Inflammatory macrophage (primary cell): ENCODE measurements at regions not wholly inside any gene's neighbourhood (a gene's known extent, or its start where the extent isn't known, plus 50 kb on each side); places are given as distances from the start of the nearest gene placed in this dataset.
A peak's percentile ranks its signal among the peaks of the same experiment; 100 is the strongest.

Experiments used
- DNase-seq, 2 donors: peaks; one replicate each; pipeline ENCODE4 v3.0.0-alpha.2; 2020 to 2022

DNA sequence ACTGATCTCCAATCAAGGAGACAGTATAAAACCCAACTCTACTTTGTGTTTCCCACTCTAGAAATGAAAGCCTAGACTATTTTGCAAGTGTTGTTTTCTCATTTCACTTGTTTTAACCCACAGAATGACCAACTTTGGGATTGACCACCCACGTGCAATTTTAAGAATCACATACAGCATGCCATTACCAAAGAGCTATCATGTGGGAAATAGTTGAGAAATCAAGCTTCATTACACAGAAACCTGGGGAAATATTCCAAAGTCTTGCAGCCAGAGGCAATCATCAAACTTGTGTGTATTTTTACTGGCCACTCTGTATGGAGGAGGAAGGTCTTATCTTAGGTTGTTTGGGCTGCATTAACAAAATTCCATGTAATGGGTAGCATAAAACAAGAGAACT, 451.4 kb upstream of the DAB2 start:
- DNase-seq = peak; percentile 14 to 31

DNA sequence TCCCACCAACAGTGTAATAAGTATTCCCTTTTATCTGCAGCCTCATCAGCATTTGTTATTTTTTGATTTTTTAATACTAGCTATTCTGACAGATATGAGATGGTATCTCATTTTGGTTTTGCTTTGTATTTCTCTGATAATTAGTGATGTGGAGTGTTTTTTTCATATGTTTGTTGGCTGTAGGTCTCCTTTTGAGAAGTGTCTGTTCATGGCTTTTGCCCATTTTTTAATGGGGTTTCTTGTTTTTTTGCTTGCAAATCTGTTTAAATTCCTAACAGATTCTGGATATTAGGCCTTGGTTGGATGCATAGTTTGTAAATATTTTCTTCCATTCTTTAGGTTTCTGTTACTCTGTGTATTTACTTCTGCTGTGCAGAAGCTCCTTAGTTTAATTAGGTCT, 445.4 kb upstream of the DAB2 start:
- no peak for DNase-seq

DNA sequence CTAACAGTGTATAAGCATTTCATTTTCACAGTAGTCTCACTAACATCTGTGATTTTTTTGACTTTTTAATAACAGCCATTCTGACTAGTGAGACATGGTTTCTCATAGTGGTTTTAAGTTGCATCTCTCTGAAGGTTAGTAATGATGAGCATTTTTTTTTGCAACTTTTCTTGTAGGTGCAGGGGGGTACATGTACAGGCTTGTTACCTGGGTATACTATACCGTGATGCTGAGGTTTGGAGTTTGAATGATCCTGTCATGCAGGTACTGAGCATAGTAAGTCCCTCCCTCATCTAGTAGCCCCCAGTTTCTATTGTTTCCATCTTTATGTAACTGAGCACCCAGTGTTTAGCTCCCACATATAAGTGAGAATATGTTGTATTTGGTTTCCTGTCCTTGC, 444.6 kb upstream of the DAB2 start:
- DNase-seq = no peak

DNA sequence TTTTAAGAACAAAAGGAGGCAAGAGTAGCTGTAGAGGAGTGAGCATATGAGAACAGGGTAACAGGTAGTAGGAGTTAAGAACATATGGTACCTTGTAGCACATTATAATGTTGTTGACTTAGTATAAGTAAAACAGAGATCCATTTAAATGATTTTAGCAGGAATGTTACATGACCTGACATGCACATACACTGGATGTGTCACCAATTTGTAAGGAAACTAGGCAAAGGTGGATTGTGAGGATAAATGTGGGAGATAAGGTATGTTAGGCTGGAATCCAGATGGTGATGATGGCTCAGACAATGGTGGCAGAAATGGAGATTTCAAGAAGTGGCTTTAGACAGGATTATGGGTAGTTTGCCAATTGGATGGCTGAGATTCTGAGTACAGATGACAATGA, 443.1 kb upstream of the DAB2 start:
- DNase-seq = no peak

DNA sequence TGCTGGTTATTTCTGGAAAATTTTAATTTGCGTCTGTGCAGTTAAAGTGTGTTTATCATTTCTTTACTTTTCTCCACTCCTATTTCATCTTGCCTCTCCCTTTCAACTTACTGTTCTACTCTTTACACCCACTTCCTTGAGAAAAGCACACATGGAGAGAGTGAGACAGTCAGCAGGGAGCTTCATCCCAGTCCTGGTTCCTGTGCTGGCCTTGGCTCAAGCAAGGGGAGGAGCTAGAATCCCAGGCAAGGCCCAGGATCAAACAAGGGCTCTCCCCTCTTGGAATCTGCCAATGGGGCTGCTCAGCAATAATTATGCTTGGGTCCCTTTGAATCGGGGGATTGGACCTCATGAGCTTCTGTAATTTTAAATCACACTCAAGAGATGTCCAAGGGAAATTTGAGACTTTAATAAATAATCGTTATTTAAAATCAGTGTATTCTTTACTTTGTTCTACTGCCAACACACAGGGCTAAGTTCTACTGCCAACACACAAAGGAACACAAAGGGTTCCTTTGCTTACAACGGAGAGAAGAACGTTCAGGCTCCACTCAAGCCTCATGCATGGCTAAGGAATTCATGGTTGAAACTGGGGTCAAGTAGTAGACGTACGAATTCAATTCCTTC, 439.3 kb upstream of the DAB2 start:
- DNase-seq = no peak

DNA sequence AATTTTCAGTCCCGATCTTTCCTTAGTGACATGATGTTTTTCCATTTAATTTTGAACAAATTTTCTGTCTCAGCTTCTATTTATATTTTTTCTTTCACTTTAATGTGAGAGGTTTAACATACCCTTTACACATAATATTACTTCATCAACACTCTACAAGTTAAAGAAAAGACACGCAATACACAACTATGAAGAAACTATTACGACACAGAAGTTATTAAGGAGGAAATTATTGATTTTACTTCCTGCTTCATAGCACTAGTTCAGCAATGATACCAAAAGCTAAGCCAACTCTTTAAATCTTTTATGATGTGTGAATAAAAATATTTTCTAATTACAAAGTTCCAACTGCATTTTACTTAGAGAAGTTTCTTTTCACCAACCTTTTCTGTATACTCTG, 432.3 kb upstream of the DAB2 start:
- DNase-seq = peak in 1 of 2 donors; percentile 76

DNA sequence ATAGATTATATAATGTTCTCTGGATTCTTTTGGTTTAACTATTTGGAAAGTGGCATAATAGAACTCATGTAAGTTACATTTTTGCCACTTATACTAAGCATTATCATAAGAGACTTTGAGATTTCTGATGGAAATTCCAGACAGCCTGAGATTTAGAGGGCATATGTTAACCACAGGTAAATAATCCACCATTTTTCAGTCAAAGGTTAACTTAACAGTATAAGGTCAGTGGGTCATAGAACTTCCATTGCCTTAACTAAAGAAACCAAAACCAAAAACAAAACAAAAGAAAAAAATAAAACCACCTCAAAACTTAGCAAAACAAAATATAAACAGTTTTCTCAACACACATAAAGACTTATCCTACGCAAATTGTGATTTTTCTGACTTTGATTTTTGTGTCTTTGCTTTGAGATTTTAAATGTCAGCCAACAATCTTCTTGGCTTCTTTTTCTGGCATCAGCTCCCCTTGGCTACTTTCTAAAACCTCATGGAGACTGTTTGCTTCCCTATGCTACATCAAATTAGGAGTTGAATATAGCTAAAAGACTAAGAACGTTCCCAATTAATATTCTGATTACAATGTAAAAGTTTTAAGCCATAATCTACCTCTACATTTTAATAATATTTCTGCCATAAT, 430.1 kb upstream of the DAB2 start:
- DNase-seq = no peak

DNA sequence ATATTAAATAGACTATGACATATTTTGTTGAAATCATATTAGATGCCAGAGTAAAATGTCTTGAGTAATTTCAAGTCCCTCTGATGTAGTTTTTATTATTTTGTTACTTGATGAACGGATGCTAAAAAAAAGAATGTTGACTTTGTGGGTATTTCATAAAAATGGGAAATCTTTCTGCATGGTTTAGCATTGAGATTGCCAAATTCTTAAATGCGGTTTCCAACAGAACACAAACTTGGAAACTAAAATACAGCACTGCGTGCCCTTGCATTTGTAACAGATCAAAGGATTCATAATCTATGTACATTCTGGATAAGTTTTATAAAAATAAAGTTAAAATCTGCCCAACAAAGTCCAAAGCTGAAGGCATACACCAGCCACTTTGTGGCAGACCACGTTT, 425.5 kb upstream of the DAB2 start:
- DNase-seq = no peak

DNA sequence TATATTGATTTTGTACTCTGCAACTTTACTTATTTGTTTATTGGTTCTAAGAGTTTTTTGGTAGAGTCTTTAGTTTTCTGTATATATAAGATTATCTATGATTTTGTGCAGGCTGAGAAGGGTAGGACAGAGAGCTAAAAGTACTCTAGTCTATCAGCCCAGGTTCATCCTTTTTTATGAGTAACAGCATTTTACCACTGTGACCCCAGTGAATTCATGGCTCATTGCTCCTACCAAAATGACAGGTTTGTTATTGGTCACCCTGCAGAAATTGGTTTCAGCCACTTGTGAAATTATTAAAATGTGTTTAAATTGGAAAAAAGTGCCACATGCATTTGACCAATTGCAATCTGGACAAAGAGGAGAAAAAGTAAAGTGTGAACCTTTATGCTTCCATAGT, 421.4 kb upstream of the DAB2 start:
- no peak for DNase-seq

DNA sequence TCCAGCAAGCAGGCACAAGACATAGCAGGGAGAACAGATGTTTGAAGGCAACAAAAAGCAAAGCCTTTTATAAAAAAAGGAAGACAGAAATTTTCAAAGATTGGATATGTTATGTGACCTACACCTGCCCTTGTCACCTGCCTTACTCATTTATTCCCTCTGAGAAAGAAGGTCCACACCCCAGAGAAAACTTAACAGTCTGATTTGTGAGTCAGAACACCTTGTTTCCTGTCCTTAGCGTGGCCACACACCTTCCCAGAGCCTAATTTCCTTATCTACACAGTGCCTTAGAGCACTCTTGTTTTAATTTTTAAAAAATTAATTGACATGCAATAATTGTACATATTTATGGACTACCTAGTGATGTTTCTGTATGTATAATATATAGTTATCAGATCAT, 419.0 kb upstream of the DAB2 start:
- DNase-seq = no peak

DNA sequence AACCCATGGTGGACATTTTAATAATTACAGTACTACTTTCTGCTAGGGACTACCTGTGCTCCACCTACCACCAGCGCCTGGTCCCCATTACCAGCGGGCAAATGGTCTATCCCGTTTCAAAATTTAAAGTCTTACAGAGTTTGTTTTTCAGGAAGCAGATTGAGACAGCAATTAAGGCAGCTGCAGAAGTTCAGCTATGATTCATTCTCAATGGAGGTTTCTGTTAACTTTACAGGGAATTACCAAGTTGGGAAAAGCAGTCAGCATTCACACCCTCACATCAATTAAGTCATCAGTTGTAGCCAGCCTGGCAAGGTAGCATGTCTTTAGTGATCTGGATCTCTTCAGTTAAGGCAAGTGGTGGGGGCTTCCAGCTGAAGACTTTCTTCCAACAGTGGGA, 410.6 kb upstream of the DAB2 start:
- no peak for DNase-seq

DNA sequence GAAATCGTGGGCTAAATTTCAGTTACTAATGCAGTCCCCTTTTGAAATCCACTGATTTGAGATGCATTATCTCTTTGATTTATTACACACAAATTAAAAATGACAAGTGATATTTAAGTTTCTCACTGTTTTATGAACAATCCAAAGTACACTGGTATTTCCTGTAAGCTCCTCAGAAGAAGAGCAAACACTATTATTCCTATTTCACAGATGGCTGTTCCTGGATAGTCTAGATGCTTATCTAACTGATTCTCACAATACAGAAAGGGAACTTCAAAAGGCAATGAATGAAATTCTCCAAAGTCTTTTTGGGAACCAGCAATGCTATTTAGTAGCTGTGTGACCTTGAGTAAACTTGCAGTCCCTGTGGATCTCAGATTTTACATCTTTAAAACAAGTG, 404.7 kb upstream of the DAB2 start:
- no peak for DNase-seq

DNA sequence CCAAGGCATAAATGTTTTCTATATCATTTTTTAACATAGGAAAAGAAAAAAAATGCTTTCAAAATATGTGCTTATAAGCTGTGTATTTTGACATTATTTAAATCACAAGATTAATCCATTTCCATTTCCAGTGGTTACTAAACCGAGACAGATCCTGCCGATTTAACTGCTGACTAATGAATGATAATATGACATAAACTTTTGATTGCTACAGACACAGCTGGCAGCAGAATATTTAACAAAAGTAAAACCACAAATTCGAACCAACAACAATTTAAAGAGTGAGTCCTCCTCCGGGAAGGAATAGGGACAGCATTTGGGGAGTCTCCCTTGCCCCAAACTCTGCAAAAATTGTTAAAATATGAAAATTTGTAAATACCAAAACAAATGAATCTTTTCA, 401.3 kb upstream of the DAB2 start:
- no peak for DNase-seq

DNA sequence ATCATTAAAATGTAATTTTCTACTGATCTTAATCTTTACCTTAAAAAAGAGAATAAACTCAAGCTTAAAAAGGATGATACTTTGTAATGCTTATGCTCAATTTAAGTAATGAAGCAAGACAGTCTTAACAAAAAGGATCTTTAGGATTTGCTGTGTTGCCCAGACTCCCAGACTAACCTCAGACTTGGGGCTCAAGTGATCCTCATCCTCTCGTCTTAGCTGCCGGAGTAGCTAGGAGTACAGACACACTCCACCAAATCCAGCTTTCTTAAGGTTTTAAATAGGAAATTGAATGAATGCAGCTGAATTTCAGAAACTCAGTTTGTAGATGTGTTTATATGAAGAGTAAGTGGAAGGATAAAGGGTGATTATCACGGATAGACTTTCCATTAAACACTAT, 400.5 kb upstream of the DAB2 start:
- DNase-seq = no peak

DNA sequence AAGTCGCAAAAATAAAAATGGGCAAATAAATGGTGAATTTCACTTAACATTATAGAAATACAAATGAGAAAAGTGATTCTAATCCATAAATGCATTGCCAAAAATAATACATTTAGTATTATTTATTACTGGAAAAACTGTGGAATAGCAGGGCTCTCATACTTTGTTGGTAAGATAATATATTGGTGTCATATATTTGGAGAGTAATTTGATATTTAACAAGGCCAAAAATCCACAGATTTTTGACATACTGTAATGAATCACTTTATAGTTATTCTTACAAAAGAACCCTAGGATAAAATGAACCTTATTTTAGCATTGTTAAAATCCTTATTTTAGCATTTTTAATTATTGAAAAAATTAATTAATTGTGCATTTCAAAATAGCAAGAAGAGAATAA, 397.2 kb upstream of the DAB2 start:
- DNase-seq = no peak

DNA sequence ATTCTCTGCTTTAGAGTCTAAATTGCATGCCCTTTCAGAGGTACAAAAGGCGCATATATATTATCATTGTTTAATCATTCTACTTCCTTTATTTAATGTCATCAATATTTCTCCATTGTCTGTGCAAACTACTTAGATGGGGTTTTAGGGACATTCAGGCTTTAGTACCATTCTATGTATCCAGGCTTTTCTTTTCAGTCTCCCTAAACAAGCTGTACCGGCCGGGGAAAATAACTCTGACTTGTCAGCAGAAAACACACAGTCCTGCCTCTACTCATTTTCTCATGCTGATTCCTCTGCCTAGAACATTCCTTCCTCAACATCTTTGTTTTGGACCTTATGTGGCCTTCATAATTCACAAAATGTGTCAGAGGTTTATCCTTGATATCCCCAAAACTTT, 392.1 kb upstream of the DAB2 start:
- no peak for DNase-seq

DNA sequence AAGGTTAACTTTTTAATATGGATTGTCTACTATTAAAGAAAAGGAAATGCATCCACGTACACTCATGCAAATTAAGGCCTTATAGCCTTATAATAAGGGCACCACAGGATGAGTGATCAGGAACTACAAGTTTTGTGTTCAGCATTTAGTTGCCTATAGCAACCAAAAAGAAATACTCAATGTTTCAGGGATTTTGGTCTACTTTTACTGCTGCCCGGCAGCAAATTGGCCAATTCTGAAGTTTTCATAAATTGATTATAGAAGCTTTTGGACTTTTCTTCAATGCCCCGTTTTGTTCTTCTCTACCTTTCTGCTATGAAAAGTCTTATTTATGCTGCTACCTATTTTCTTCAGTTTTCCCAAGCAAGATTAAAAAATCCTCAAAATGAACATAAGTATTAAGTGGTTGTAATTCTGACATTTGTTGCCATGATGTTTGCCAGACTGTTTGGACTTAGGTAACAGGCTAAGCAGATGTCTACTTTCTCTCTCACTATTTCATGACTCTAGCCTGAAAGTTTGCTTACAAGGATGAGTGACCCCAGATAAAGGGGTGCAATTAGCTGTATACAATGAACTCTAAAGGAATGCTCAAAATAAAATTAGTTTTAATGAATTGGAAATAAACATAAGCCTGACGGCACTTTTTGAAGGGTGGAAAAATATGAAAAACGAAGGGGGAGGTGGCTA, 391.5 kb upstream of the DAB2 start:
- no peak for DNase-seq

DNA sequence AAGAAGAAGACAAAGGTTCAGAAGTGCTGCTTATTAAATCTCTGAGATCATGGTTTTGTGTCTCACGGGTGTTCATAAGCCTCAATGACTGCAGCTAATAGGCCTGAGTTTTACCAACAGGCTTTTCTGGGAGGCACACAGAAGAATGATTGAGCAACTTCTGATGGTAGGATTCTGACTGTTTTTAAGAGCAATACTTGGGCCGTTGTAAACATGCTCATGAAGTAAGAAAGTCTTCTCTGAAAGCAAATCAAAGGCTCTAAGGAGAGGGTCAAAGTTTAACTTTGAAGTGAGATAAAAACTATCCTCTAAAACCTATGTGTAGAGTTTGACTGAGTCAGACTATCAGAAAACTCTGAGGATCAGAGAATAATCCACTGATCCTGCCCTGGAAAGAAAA, 390.9 kb upstream of the DAB2 start:
- DNase-seq = no peak

DNA sequence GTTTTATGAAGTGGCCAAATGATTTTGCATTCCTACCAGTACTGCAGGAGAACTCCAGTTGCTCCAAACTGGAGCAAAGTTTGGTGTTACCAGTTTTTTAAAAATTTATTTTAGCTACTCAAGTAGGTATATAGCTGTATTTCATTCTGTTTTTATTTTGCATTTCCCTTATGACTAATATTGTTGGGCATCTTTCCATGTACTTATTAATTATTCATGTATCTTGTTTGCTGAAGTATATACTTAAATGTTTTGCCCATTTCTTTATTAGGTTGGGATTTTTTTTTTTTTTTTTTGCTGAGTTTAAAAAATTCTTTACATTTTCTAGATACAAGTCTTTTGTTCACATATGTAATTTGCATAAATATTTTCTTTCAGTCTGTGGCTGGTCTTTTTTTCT, 386.6 kb upstream of the DAB2 start:
- no peak for DNase-seq

DNA sequence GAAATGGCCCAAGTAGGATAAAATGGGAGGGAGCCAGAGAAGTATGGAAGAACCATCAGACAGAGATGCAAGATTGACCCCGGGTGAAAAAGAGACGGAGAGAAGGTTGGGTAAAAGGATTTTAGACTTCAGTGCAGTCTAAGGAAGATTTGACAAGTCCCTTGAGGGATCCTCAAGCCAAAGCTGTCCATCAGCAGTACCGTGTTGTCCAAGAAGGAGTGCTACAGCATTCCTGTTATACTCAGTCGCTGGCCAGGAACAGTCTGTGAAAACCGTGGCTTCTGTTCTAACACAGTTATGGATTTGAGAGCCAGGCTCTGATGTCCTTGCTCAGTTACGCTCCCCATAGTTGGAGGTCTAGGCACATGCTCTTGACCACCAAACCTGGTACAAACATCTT, 383.9 kb upstream of the DAB2 start:
- no peak for DNase-seq

DNA sequence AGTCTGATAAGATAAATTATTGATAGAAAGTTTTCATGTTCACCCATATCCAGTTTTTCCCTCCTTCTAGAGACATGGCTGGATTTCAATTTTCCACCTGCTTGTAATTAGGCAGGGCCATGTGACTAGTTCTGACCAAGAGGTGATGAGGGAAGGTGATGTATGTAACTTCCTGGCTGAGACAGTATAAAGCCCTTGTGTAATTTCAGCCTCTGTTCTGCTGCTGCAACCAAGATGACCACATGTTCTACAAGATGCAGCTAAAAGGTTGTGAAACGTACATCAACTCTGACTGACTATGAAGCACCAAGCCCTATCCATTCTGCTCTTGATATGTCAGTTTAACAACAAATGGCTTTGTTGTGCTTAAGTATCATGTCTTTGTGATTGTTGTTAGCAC, 376.5 kb upstream of the DAB2 start:
- no peak for DNase-seq

DNA sequence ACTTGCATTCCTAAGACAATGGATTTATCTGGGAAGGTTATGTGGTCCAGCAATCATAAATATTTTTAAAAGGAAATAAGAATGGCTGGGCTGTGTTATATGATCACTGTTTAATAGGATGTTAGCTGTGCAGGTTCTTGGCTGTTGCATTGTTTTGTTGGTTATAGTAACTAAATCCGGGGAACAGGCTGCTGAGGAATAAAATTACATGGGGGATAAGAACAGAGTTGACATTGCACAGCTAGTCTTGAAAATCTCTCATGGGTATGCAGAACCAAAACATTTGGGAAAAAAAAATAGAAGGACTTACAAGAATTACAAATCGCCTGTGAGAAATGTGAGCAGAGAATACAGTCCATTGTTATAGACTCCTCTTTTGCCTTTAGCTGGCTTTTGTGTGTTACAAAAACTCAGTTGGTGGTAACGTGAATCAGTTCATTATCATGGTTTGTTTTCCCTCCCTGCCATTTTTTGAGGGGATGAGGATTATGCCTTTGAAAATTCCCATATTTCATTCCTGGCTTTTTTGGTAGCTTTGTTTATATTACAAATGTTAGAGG, 375.3 kb upstream of the DAB2 start:
- no peak for DNase-seq

DNA sequence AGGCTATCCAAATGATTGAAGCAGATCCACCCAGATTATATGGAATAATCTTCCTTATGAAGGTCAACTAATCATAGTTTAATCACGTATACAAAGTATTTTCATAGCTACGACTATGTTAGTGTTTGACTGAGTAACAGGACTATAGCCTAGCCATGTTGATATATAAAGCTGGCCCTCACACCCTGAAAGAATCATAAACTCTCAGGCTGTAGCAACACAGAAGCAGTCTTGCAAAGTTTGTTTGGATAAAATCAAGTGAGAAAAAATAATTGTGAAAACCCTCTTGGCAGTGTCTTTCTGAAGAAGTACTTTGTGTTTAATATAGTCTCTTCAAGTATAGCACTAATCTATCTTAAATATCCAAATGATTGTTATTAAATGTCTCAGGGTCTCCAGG, 374.5 kb upstream of the DAB2 start:
- no peak for DNase-seq

DNA sequence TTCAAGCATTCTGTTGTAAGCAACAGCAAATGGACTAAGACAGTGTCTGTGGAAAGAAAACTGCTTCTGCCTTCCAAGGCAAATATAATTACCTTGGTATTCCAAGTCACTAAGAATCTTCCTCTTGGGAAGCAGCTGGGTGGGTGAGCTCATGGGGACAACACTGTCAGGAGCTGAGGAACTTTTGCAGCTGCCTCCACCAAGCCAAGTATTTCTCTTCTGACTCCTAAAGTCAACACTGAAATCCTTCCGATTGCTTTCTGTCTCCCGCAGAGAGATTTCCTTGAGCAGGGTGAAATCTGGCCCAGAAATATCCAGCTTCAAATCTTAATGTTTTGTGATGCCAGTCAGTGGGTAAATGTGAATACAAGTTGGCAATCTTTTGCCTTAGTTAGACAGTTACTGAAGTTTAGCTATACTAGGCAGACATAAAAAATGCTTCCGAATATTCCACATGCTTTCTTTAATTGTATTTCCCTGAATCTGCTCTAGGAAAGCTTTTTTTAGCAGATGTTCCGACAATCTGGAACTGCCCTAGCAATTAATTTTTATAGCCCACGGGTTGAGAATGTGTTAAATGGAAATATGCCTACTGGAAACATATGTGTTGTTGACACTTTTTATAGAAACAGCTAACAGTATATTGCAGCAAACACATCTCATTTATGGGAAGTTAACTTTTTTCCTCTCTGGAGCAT, 369.9 kb upstream of the DAB2 start:
- no peak for DNase-seq
